Pancreas (tissue), 10 donors: ENCODE measurements at regions not wholly inside any gene's neighbourhood (a gene's known extent, or its start where the extent isn't known, plus 50 kb on each side); places are given as distances from the start of the nearest gene placed in this dataset.
"Not testable (repeated sequence)": the region's sequence is repeated elsewhere in the genome, so short reads cannot be mapped to it uniquely, and the experiment has no call there.

ENCODE experiments used
- ATAC-seq, 4 donors: fragments of 200-7000 bp; cut with Tn5 transposase; one replicate each; pipeline versions ENCODE4 v1.8.0 to v1.9.1; 2020; ENCODE audit warnings: mild to moderate bottlenecking in 4 of 4, moderate library complexity in 4 of 4
- DNase-seq, 6 donors: peaks; one replicate each; pipeline ENCODE4 v3.0.0-alpha.2; 2020
- FAIRE-seq: peaks from 2 replicates; lab custom pipeline; 2012; peaks lifted over from hg19 to GRCh38; lab: Jason Lieb, UNC
- H3K27ac ChIP-seq, 4 donors: fragments of 200-600 bp; sonication (generic); 1 replicate in 3 of 4; 2 replicates in 1 of 4; pipeline versions ENCODE4 v1.5.0 to v1.8.0; 2020
- H3K27me3 ChIP-seq, 4 donors: fragments of 200-600 bp; one replicate each; pipeline ENCODE4 v1.8.0; 2021
- H3K36me3 ChIP-seq, 3 donors: fragments of 200-600 bp; sonication (generic) in 1 of 3; one replicate each; pipeline versions ENCODE4 v1.5.0 to v1.8.0; 2020 to 2021
- H3K4me1 ChIP-seq, 3 donors: fragments of 200-600 bp; one replicate each; pipeline ENCODE4 v1.8.0; 2021
- H3K4me3 ChIP-seq, 4 donors: fragments of 200-600 bp; sonication (generic) in 2 of 4; one replicate each; pipeline versions ENCODE4 v1.5.0 to v1.8.0; 2020 to 2021
- H3K9me3 ChIP-seq, 4 donors: fragments of 200-600 bp; one replicate each; pipeline ENCODE4 v1.8.0; 2021
- WGBS, 2 donors: extraction: QIAGEN DNeasy Blood & Tissue Kit; methylation state at CpG; one replicate each; pipeline ENCODE4 v1.1.7; 2013; 5-methylcytosine and 5-hydroxymethylcytosine counted together
- intact Hi-C, 3 donors: fragments of 100-400 bp; cut with DNase I; formaldehyde crosslinking; loops; one replicate each; pipeline versions ENCODE4 v1.11.1 to v1.14.2; 2022
- TF ChIP-seq, protein P1 (sequence below), 4 donors: fragments of 200-600 bp; sonication (generic) in 3 of 4; IDR thresholded peaks; one replicate each; pipeline versions ENCODE4 v1.5.0 to v1.8.0; 2021; ENCODE audit warnings: antibody characterized with exemption in 4 of 4
- donor health status: healthy with polysubstance abuse.
- donor health status: DM: no; HTN: no; CAD: no; lungs with moderate emphysema.
- donor health status: DM: no; HTN: no; CAD: no.
- donor health status: control.
- donor health status: control.
- donor health status: Bipolar disorder and iron deficiency.
- donor health status: DM: yes; HTN: yes; CAD: no.
- donor health status: DM: no; HTN: no; CAD: no.
- donor health status: DM: no; HTN: no; CAD: no.
- donor health status: DM: yes; HTN: yes; CAD: no.

DNA sequence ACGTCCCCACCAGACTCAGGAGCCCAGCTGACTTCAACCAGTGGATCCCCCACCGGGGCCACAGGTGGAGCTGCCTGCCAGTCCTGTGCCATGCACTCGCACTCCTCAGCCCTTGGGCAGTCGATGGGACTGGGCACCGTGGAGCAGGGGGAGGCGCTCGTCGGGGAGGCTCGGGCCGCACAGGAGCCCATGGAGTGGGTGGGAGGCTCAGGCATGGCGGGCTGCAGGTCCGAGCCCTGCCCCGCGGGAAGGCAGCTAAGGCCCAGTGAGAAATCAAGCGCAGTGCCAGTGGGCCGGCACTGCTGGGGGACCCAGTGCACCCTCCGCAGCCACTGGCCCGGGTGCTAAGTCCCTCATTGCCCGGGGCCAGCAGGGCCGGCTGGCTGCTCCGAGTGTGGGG, 52.3 kb upstream of the LRRC30 start:
- DNase-seq, ATAC-seq, H3K27ac ChIP-seq, H3K27me3 ChIP-seq, H3K4me3 ChIP-seq, H3K36me3 ChIP-seq, H3K9me3 ChIP-seq, FAIRE-seq, H3K4me1 ChIP-seq: not testable (repeated sequence)
- intact Hi-C loops: loop anchor here in 2 of 3 donors (5.0 to 10.0 kb wide), 2 partner anchors 254 to 256 kb away; no protein-coding TSS in a partner anchor
- WGBS, 2 donors: 78 to 92% methylated on average over 20 to 21 of the region's 21 CpGs

DNA sequence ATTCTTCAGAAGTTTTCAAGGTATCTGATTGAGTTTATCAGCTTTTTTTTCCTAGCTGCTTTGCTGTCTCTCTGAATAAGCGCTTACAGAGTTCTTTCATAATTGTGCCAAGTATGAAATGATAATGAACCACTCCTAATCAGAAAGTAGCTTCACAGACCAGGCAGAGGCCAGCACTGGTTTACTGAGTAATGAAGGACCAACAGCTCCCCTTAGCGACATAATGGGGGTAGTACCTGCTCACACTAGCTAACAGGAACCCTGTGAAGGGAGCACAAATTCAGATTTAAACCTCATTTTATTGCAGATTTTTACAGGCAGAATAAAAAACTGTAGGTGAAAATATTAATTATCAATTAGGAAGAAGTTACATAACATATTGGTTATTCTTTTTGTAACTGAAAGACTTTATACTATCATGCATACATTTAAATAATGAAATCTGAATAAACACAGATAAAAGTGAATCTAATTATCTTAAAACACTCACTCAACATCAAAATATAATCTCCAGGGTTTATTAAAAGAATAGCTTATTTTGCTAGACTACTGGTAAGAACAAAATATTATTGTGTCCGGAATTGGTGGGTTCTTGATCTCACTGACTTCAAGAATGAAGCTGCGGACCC, 53.7 kb upstream of the LRRC30 start:
- peak in 3 of 4 donors; percentile 91 to 95 (median 93) for ATAC-seq
- Histone ChIP-seq H3K4me1 (no peaks in the 10 kb centered on the region), H3K36me3 (no peaks in the 10 kb centered on the region), H3K27ac (no peak overlapping the region), H3K9me3 (no peaks in the 10 kb centered on the region), H3K4me3 (no peak overlapping the region), H3K27me3 (no peaks in the 10 kb centered on the region)
- peak in 3 of 6 donors; percentile 23 to 46 (median 31) for DNase-seq
- no peak for FAIRE-seq
- TF ChIP-seq, protein P1, sequence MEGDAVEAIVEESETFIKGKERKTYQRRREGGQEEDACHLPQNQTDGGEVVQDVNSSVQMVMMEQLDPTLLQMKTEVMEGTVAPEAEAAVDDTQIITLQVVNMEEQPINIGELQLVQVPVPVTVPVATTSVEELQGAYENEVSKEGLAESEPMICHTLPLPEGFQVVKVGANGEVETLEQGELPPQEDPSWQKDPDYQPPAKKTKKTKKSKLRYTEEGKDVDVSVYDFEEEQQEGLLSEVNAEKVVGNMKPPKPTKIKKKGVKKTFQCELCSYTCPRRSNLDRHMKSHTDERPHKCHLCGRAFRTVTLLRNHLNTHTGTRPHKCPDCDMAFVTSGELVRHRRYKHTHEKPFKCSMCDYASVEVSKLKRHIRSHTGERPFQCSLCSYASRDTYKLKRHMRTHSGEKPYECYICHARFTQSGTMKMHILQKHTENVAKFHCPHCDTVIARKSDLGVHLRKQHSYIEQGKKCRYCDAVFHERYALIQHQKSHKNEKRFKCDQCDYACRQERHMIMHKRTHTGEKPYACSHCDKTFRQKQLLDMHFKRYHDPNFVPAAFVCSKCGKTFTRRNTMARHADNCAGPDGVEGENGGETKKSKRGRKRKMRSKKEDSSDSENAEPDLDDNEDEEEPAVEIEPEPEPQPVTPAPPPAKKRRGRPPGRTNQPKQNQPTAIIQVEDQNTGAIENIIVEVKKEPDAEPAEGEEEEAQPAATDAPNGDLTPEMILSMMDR (IDR thresholded peaks at IDR 0.05): peak; percentile 25 to 63 (median 42)
- intact Hi-C loops: loop anchor here in 2 of 3 donors (5.0 to 10.0 kb wide), 2 partner anchors 252 to 255 kb away; no protein-coding TSS in a partner anchor
- 44 to 45% methylated on average over 4 of the region's 4 CpGs for WGBS, 2 donors

DNA sequence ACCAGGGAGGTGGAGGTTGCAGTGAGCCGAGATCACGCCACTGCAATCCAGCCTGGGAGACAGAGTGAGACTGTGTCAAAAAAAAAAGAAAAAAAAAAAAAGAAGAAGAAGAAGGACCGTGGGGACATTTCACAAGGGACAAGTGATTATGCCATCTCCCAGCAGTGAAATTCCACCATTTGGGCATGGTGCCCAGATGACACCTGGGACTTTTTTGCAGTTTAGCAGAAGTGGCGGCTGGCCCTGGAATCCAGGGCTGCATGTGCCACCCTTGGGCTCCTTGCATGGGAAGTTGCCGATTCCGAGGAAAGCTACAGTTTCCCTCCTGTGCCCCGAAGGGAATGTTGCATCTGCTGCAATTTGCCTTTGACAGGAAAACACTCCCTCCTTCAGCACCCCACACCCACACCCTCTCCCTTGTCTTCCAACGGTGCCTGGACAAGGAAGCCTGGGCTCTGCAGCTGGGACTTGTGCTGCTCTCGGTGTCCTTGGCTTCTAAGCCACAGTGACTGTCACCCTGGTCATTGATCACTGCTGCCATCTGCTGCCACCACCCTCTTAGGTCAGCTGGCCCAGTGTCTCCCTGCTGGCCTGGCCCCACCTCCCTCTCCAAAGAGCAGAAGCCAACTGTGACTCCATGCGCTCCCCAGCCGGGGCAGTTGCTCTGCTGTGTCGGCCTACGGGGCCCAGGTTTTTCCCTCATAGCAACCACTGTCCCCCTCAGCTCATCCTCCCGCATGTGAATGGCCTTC, 56.4 kb upstream of the LRRC30 start:
- ATAC-seq (peak; percentile 55 to 86 (median 75)), DNase-seq (peak; percentile 29 to 65 (median 40)), FAIRE-seq (no peak)
- intact Hi-C loops: loop anchor here in 2 of 3 donors (5.0 to 10.0 kb wide), 2 partner anchors 250 to 252 kb away; no protein-coding TSS in a partner anchor
- 52 to 61% methylated on average over 14 of the region's 14 CpGs for WGBS, 2 donors
- Histone ChIP-seq H3K4me1 (no peaks in the 10 kb centered on the region), H3K36me3 (no peaks in the 10 kb centered on the region), H3K4me3 (no peak overlapping the region), H3K27me3 (no peaks in the 10 kb centered on the region), H3K9me3 (no peaks in the 10 kb centered on the region), H3K27ac (no peak overlapping the region)
- TF ChIP-seq, protein P1 (IDR thresholded peaks at IDR 0.05): no peak

DNA sequence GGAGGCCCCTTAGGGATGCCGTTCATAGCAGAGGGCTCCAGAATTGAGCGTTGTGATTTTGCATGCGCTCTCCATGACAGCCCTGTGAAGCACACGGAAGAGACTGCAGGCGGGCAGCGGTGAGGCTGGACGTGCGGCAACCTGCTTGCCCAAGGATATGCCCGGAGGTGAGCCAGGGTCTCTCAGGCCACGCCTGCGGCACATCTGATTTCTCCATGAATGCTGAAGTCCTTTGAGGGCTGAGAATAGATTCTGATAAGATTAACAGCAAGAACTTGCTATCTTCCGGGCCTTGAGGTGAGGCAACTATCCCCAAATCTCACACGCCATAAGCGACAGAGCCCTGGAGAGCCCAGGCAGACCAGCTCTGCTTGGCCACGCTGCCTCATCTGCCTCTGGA, 55.6 kb upstream of the LAMA1 start:
- Histone ChIP-seq H3K9me3 (no peaks in the 10 kb centered on the region), H3K4me1 (no peaks in the 10 kb centered on the region), H3K36me3 (no peaks in the 10 kb centered on the region), H3K27ac (no peak overlapping the region), H3K27me3 (no peaks in the 10 kb centered on the region), H3K4me3 (no peak overlapping the region)
- intact Hi-C loops: loop anchor here in 1 of 3 donors (10.0 kb wide), 1 partner anchor 248 kb away; no protein-coding TSS in a partner anchor
- DNase-seq (no peak), ATAC-seq (no peak), FAIRE-seq (no peak)
- WGBS, 2 donors: 93 to 94% methylated on average over 15 of the region's 15 CpGs
- TF ChIP-seq, protein P1 (IDR thresholded peaks at IDR 0.05): no peak

DNA sequence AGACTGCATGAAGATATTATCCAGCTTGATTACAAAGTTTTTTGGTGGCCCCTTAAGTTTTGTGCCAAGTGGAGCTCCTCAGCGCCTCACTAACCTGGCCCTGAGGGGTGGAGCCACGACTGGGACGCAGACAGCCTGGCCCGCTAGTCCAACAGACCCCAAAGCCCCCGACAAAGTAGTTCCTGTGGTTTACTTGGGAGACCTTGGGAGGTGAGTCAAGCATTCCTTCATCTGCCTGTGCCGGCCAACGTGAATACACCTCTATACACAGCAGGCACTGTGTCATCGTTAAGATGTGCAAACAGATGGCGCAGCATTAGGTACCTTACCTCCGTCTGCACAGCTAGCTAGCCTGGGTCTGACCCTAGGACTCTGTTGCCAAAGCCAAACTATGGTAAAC, 55.0 kb upstream of the LAMA1 start:
- TF ChIP-seq, protein P1 (IDR thresholded peaks at IDR 0.05): no peak
- Histone ChIP-seq H3K4me3 (no peak overlapping the region), H3K9me3 (no peaks in the 10 kb centered on the region), H3K27me3 (no peaks in the 10 kb centered on the region), H3K27ac (no peak overlapping the region), H3K36me3 (no peaks in the 10 kb centered on the region), H3K4me1 (no peaks in the 10 kb centered on the region)
- DNase-seq: no peak
- intact Hi-C loops: loop anchor here in 1 of 3 donors (10.0 kb wide), 1 partner anchor 248 kb away; no protein-coding TSS in a partner anchor
- no peak for ATAC-seq
- FAIRE-seq: no peak
- 72 to 79% methylated on average over 10 of the region's 10 CpGs for WGBS, 2 donors
